Chondrocyte (in vitro differentiated cells): ENCODE measurements at regions not wholly inside any gene's neighbourhood (a gene's known extent, or its start where the extent isn't known, plus 50 kb on each side); places are given as distances from the start of the nearest gene placed in this dataset.

Experiments
- DNase-seq: peaks from one replicate; pipeline ENCODE4 v3.0.0; 2021; ENCODE audit warnings: mixed read lengths, low spot score
- H3K27ac Mint-ChIP-seq: one replicate; pipeline ENCODE4 v1.8.0; 2021; ENCODE audit warnings: mild to moderate bottlenecking, moderate library complexity, mixed read lengths; ENCODE audit not compliant: unreplicated experiment
- H3K27me3 Mint-ChIP-seq: 2 replicates; pipeline ENCODE4 v1.8.0; 2021; ENCODE audit warnings: low read depth, mixed read lengths
- H3K36me3 Mint-ChIP-seq: 2 replicates; pipeline ENCODE4 v1.8.0; 2021; ENCODE audit warnings: low read depth, mixed read lengths
- H3K4me1 Mint-ChIP-seq: 2 replicates; pipeline ENCODE4 v1.8.0; 2021; ENCODE audit warnings: low read depth, mild to moderate bottlenecking, mixed read lengths
- H3K4me3 Mint-ChIP-seq: one replicate; pipeline ENCODE4 v1.8.0; 2021; ENCODE audit warnings: mild to moderate bottlenecking, moderate library complexity, mixed read lengths; ENCODE audit not compliant: unreplicated experiment
- H3K9me3 Mint-ChIP-seq: 2 replicates; pipeline ENCODE4 v1.8.0; 2021; ENCODE audit warnings: low read depth, mixed read lengths
- TF ChIP-seq, protein P1 (sequence below): fragments of 200-600 bp; sonication (generic); IDR thresholded peaks from 2 replicates; pipeline ENCODE4 v1.5.0; 2021; ENCODE audit warnings: antibody characterized with exemption, mild to moderate bottlenecking, moderate library complexity

DNA sequence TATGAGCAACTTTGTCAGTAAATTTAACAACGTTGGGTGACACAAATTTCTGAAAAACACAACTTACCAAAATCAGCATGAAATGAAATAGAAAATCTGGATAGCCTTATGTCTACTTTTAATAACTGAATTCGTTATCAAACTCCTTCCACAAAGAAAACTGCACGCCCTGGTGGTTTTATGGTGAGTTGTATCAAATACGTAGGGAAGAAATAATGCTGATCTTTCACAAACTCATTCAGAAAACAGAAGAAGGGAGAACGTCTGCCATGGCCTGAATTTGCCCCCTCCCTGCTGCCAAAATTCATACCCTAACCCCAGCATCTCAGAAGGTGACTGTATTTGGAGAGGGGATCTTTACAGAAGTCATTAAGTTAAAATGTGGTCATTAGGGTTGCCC lies 50.0 kb upstream of the COL18A1 start:
- Mint-ChIP-seq H3K4me3 (no peak overlapping the region), H3K36me3 (no peaks in the 10 kb centered on the region), H3K27me3 (no peaks in the 10 kb centered on the region), H3K9me3 (no peaks in the 10 kb centered on the region), H3K27ac (no peak overlapping the region), H3K4me1 (peaks cover 18% of the 10 kb centered on the region)
- TF ChIP-seq, protein P1, sequence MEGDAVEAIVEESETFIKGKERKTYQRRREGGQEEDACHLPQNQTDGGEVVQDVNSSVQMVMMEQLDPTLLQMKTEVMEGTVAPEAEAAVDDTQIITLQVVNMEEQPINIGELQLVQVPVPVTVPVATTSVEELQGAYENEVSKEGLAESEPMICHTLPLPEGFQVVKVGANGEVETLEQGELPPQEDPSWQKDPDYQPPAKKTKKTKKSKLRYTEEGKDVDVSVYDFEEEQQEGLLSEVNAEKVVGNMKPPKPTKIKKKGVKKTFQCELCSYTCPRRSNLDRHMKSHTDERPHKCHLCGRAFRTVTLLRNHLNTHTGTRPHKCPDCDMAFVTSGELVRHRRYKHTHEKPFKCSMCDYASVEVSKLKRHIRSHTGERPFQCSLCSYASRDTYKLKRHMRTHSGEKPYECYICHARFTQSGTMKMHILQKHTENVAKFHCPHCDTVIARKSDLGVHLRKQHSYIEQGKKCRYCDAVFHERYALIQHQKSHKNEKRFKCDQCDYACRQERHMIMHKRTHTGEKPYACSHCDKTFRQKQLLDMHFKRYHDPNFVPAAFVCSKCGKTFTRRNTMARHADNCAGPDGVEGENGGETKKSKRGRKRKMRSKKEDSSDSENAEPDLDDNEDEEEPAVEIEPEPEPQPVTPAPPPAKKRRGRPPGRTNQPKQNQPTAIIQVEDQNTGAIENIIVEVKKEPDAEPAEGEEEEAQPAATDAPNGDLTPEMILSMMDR = peak; percentile 18
- no peak for DNase-seq
